ENCODE measurements at regions not wholly inside any gene's neighbourhood (a gene's known extent, or its start where the extent isn't known, plus 50 kb on each side); places are given as distances from the start of the nearest gene placed in this dataset.

GRCh38 chr12:105622220-105622619 is 291.7 kb downstream of the C12orf75 start:
- no peak for DNase-seq (ENCODE audit: low read depth)
- CTCF ChIA-PET = interaction anchor here (0.9 to 1.5 kb wide), 2 partner anchors 9 to 11 kb away, joined by 3 to 4 read pairs; no protein-coding TSS in a partner anchor
- Histone ChIP-seq H3K36me3 (ENCODE audit: control insufficient read depth, insufficient read depth, low read length) (no peaks in the 10 kb centered on the region), H3K27me3 (ENCODE audit: control insufficient read depth, insufficient read depth, low read length) (peaks cover 1% of the 10 kb centered on the region; the same call in 1 of the 2 replicates), H3K4me3 (ENCODE audit: low read depth, low read length) (no peak overlapping the region)
- TF ChIP-seq CTCF (IDR thresholded peaks at IDR 0.05; ENCODE audit: insufficient read depth, low read depth, low read length) = no peak
- POLR2A ChIA-PET = interaction anchor here (0.5 kb wide), 1 partner anchor 10 kb away, joined by 22 read pairs; no protein-coding TSS in a partner anchor

GRCh38 chr12:105622846-105623736 is 292.6 kb downstream of the C12orf75 start:
- no peaks in the 10 kb centered on the region for H3K36me3 ChIP-seq (ENCODE audit: control insufficient read depth, insufficient read depth, low read length)
- no peak for TF ChIP-seq CTCF (IDR thresholded peaks at IDR 0.05; ENCODE audit: insufficient read depth, low read depth, low read length)
- POLR2A ChIA-PET = no interaction called here
- no peak overlapping the region for H3K4me3 ChIP-seq (ENCODE audit: low read depth, low read length)
- CTCF ChIA-PET = interaction anchor here (0.6 to 1.5 kb wide), 3 partner anchors 9 to 36 kb away, joined by 3 to 4 read pairs (median 3); no protein-coding TSS in a partner anchor
- DNase-seq (ENCODE audit: low read depth) = no peak
- H3K27me3 ChIP-seq (ENCODE audit: control insufficient read depth, insufficient read depth, low read length) = peaks cover 1% of the 10 kb centered on the region; the same call in 1 of the 2 replicates

- no peak overlapping the region for H3K4me3 ChIP-seq (ENCODE audit: low read depth, low read length)
- ChIA-PET CTCF (no interaction called here), POLR2A (no interaction called here)
Measured at GRCh38 chr12:105626653-105627052, 296.2 kb downstream of the C12orf75 start.

DNA sequence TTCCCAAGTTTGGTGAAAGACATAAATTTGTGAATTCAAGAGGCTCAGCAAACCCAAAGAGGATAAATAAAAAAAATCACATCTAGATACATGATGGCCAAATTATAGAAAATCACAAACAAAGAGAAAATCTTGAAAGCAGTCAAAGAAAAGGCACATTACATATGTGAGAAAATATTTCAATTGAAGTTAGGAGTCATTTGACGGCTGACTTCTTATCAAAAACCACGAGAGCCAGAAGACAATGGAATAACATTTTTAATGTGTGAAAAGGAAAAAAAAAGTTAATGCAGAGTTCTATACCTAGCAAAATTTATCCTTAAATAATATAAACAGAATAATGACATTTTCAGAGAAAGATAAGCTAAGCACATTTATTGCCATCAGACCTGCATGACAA is 307.0 kb downstream of the C12orf75 start:
- POLR2A ChIA-PET = no interaction called here
- DNase-seq (ENCODE audit: low read depth) = no peak
- no peak overlapping the region for H3K4me3 ChIP-seq (ENCODE audit: low read depth, low read length)
- H3K27me3 ChIP-seq (ENCODE audit: control insufficient read depth, insufficient read depth, low read length) = no peaks in the 10 kb centered on the region
- CTCF ChIA-PET = no interaction called here
- no peak for TF ChIP-seq CTCF (IDR thresholded peaks at IDR 0.05; ENCODE audit: insufficient read depth, low read depth, low read length)
- H3K36me3 ChIP-seq (ENCODE audit: control insufficient read depth, insufficient read depth, low read length) = no peaks in the 10 kb centered on the region

More at GRCh38 chr12:105626653-105627052, 296.2 kb downstream of the C12orf75 start:
- Histone ChIP-seq H3K36me3 (ENCODE audit: control insufficient read depth, insufficient read depth, low read length) (no peaks in the 10 kb centered on the region), H3K27me3 (ENCODE audit: control insufficient read depth, insufficient read depth, low read length) (peaks cover 1% of the 10 kb centered on the region; the same call in 1 of the 2 replicates)
- TF ChIP-seq CTCF (IDR thresholded peaks at IDR 0.05; ENCODE audit: insufficient read depth, low read depth, low read length) = no peak
- no peak for DNase-seq (ENCODE audit: low read depth)

- no peak for TF ChIP-seq CTCF (IDR thresholded peaks at IDR 0.05; ENCODE audit: insufficient read depth, low read depth, low read length)
- DNase-seq (ENCODE audit: low read depth) = no peak
- Histone ChIP-seq H3K4me3 (ENCODE audit: low read depth, low read length) (no peak overlapping the region), H3K36me3 (ENCODE audit: control insufficient read depth, insufficient read depth, low read length) (no peaks in the 10 kb centered on the region), H3K27me3 (ENCODE audit: control insufficient read depth, insufficient read depth, low read length) (no peaks in the 10 kb centered on the region)
- ChIA-PET CTCF (no interaction called here), POLR2A (no interaction called here)
Measured at GRCh38 chr12:105640761-105641160, 310.3 kb downstream of the C12orf75 start.
